Trophoblast cell (in vitro differentiated cells and primary cell): ENCODE measurements at regions not wholly inside any gene's neighbourhood (a gene's known extent, or its start where the extent isn't known, plus 50 kb on each side); places are given as distances from the start of the nearest gene placed in this dataset.
A peak's percentile ranks its signal among the peaks of the same experiment; 100 is the strongest.
"Not testable (repeated sequence)": the region's sequence is repeated elsewhere in the genome, so short reads cannot be mapped to it uniquely, and the experiment has no call there.

Experiments used
- DNase-seq, 2 donors: peaks; one replicate each; pipeline ENCODE4 v3.0.0-alpha.2; 2016
- H2AFZ ChIP-seq: 2 replicates; pipeline ENCODE4 v1.6.1; 2013; ENCODE audit warnings: low read length, moderate library complexity, mild to moderate bottlenecking; ENCODE audit not compliant: insufficient read depth, poor library complexity
- H2AK5ac ChIP-seq: 2 replicates; pipeline ENCODE4 v1.6.1; 2013; ENCODE audit warnings: mild to moderate bottlenecking, low read length
- H2BK120ac ChIP-seq: 2 replicates; pipeline ENCODE4 v1.6.1; 2013; ENCODE audit warnings: low read length, mild to moderate bottlenecking, moderate library complexity; ENCODE audit not compliant: insufficient read depth, poor library complexity
- H2BK12ac ChIP-seq: 2 replicates; pipeline ENCODE4 v1.6.1; 2013; ENCODE audit warnings: mild to moderate bottlenecking, low read length, moderate library complexity
- H2BK5ac ChIP-seq: 2 replicates; pipeline ENCODE4 v1.6.1; 2013; ENCODE audit warnings: low read length, low read depth, moderate library complexity, mild to moderate bottlenecking; ENCODE audit not compliant: poor library complexity
- H3K14ac ChIP-seq: 2 replicates; pipeline ENCODE4 v1.6.1; 2013; ENCODE audit warnings: mild to moderate bottlenecking, low read length
- H3K18ac ChIP-seq: 2 replicates; pipeline ENCODE4 v1.6.1; 2013; ENCODE audit warnings: mild to moderate bottlenecking, low read length
- H3K23ac ChIP-seq: 2 replicates; pipeline ENCODE4 v1.6.1; 2013; ENCODE audit warnings: low read length
- H3K27ac ChIP-seq: 2 replicates; pipeline ENCODE4 v1.5.1; 2013; ENCODE audit warnings: low read depth, mild to moderate bottlenecking, inconsistent platforms, low read length, moderate library complexity
- H3K27me3 ChIP-seq: 2 replicates; pipeline ENCODE4 v1.6.1; 2013; ENCODE audit warnings: inconsistent platforms, mild to moderate bottlenecking, low read length, moderate library complexity; ENCODE audit not compliant: insufficient read depth
- H3K36me3 ChIP-seq, 2 experiments: 1 replicate in 1 of 2; 2 replicates in 1 of 2; pipeline ENCODE4 v1.6.1; 2013; ENCODE audit warnings: low read length in 2 of 2, mild to moderate bottlenecking in 2 of 2, moderate library complexity in 1 of 2; ENCODE audit not compliant: insufficient read depth in 2 of 2, control insufficient read depth in 1 of 2
- H3K4ac ChIP-seq: 2 replicates; pipeline ENCODE4 v1.6.1; 2013; ENCODE audit warnings: low read depth, mild to moderate bottlenecking, low read length, moderate library complexity
- H3K4me1 ChIP-seq, 2 experiments: 1 replicate in 1 of 2; 2 replicates in 1 of 2; pipeline ENCODE4 v1.6.1; 2013; ENCODE audit warnings: low read length in 2 of 2, mild to moderate bottlenecking in 2 of 2, moderate library complexity in 1 of 2; ENCODE audit not compliant: insufficient read depth in 2 of 2, control insufficient read depth in 1 of 2
- H3K4me2 ChIP-seq: 2 replicates; pipeline ENCODE4 v1.6.1; 2013; ENCODE audit warnings: inconsistent platforms, mild to moderate bottlenecking, low read length, moderate library complexity
- H3K4me3 ChIP-seq: 2 replicates; pipeline ENCODE4 v1.5.1; 2013; ENCODE audit warnings: mild to moderate bottlenecking, low read depth, low read length, inconsistent platforms
- H3K79me1 ChIP-seq: one replicate; pipeline ENCODE4 v1.6.1; 2013; ENCODE audit warnings: low read length
- H3K79me2 ChIP-seq: 2 replicates; pipeline ENCODE4 v1.6.1; 2013; ENCODE audit warnings: low read length, mild to moderate bottlenecking; ENCODE audit not compliant: control insufficient read depth, insufficient read depth, poor library complexity
- H3K9ac ChIP-seq: 2 replicates; pipeline ENCODE4 v1.6.1; 2013; ENCODE audit warnings: mild to moderate bottlenecking, low read length
- H3K9me3 ChIP-seq: 2 replicates; pipeline ENCODE4 v1.6.1; 2013; ENCODE audit warnings: low read depth, mild to moderate bottlenecking, control low read depth, inconsistent platforms, low read length; ENCODE audit not compliant: insufficient read depth
- H4K12ac ChIP-seq: 2 replicates; pipeline ENCODE4 v1.6.1; 2013; ENCODE audit warnings: low read depth, mild to moderate bottlenecking, low read length, moderate library complexity
- H4K8ac ChIP-seq: 2 replicates; pipeline ENCODE4 v1.6.1; 2013; ENCODE audit warnings: low read depth, mild to moderate bottlenecking, low read length, moderate library complexity
- H4K91ac ChIP-seq: one replicate; pipeline ENCODE4 v1.6.1; 2013; ENCODE audit warnings: low read depth, mild to moderate bottlenecking, low read length, moderate library complexity
- WGBS: extraction: QIAGEN DNeasy Blood & Tissue Kit; methylation state at CpG from one replicate; pipeline ENCODE4 v1.1.7; 2013; ENCODE audit warnings: missing lambda C conversion rate; ENCODE audit not compliant: insufficient read length, insufficient coverage; ENCODE audit errors: extremely low coverage; 5-methylcytosine and 5-hydroxymethylcytosine counted together

- H2BK12ac ChIP-seq = no peak overlapping the region
- H3K9me3 ChIP-seq = peaks cover 5% of the 10 kb centered on the region
- H3K36me3 ChIP-seq = no peaks in the 10 kb centered on the region
- no peak overlapping the region for H3K14ac ChIP-seq
- H3K79me1 ChIP-seq = no peaks in the 10 kb centered on the region
- H3K4me1 ChIP-seq = no peaks in the 10 kb centered on the region
- H3K79me2 ChIP-seq = no peaks in the 10 kb centered on the region
- no peak overlapping the region for H3K4ac ChIP-seq
- no peak overlapping the region for H3K4me3 ChIP-seq
- H2AFZ ChIP-seq = no peak overlapping the region
- no peak overlapping the region for H2BK120ac ChIP-seq
- H2BK5ac ChIP-seq = no peak overlapping the region
- H4K8ac ChIP-seq = no peak overlapping the region
- no peak overlapping the region for H3K23ac ChIP-seq
- H3K9ac ChIP-seq = no peak overlapping the region
- WGBS = no CpG with 5 or more reads among the region's 1 CpG
- no peak overlapping the region for H3K18ac ChIP-seq
- no peak overlapping the region for H2AK5ac ChIP-seq
- H4K91ac ChIP-seq = no peak overlapping the region
- no peak overlapping the region for H4K12ac ChIP-seq
- no peak for DNase-seq
- no peaks in the 10 kb centered on the region for H3K27me3 ChIP-seq
- H3K4me2 ChIP-seq = no peak overlapping the region
- no peak overlapping the region for H3K27ac ChIP-seq
These were observed 66.5 kb upstream of the GZMB start for GRCh38 chr14:24700511-24700910.

- Histone ChIP-seq H2AK5ac (no peak overlapping the region), H3K27ac (no peak overlapping the region), H3K4ac (no peak overlapping the region), H2BK12ac (no peak overlapping the region), H3K9ac (no peak overlapping the region), H3K36me3 (no peaks in the 10 kb centered on the region), H3K9me3 (peaks cover 5% of the 10 kb centered on the region), H3K79me1 (no peaks in the 10 kb centered on the region), H3K4me2 (no peak overlapping the region), H4K12ac (no peak overlapping the region), H2BK120ac (no peak overlapping the region), H3K18ac (no peak overlapping the region), H3K23ac (no peak overlapping the region), H3K27me3 (no peaks in the 10 kb centered on the region), H3K4me3 (no peak overlapping the region), H4K8ac (no peak overlapping the region), H2BK5ac (no peak overlapping the region), H2AFZ (no peak overlapping the region), H4K91ac (no peak overlapping the region), H3K4me1 (no peaks in the 10 kb centered on the region), H3K14ac (no peak overlapping the region), H3K79me2 (no peaks in the 10 kb centered on the region)
- no peak for DNase-seq
These were observed 65.1 kb upstream of the GZMB start for GRCh38 chr14:24699052-24699451.

GRCh38 chr14:24696280-24696920 is 62.4 kb upstream of the GZMB start:
- H4K8ac ChIP-seq, H2AK5ac ChIP-seq, H3K4me2 ChIP-seq, H3K27ac ChIP-seq, H3K27me3 ChIP-seq, H3K9ac ChIP-seq, H3K4me3 ChIP-seq, H3K9me3 ChIP-seq, H4K91ac ChIP-seq, H3K23ac ChIP-seq, H4K12ac ChIP-seq, H3K14ac ChIP-seq, H2AFZ ChIP-seq, H3K79me2 ChIP-seq, H2BK5ac ChIP-seq, H3K79me1 ChIP-seq, DNase-seq, H3K36me3 ChIP-seq, H3K4me1 ChIP-seq, H2BK12ac ChIP-seq, H3K4ac ChIP-seq, H3K18ac ChIP-seq, H2BK120ac ChIP-seq: not testable (repeated sequence)
- WGBS = 100% methylated on average over 1 of the region's 1 CpG

GRCh38 chr14:24695265-24696241 is 61.6 kb upstream of the GZMB start:
- 100% methylated on average over 1 of the region's 8 CpGs for WGBS
- H3K9ac ChIP-seq = no peak overlapping the region

More at GRCh38 chr14:24695265-24696241, 61.6 kb upstream of the GZMB start:
- Histone ChIP-seq H4K91ac (no peak overlapping the region), H3K79me2 (no peaks in the 10 kb centered on the region), H3K4me1 (no peaks in the 10 kb centered on the region), H3K36me3 (no peaks in the 10 kb centered on the region), H2AFZ (no peak overlapping the region), H3K4ac (no peak overlapping the region), H2BK12ac (no peak overlapping the region), H3K4me2 (no peak overlapping the region), H3K27ac (no peak overlapping the region), H3K14ac (no peak overlapping the region), H3K18ac (no peak overlapping the region), H2BK5ac (no peak overlapping the region), H2AK5ac (no peak overlapping the region), H3K4me3 (no peak overlapping the region), H3K23ac (peak overlapping the region; percentile 90), H3K79me1 (no peaks in the 10 kb centered on the region), H2BK120ac (no peak overlapping the region), H3K9me3 (peaks cover 5% of the 10 kb centered on the region), H3K27me3 (no peaks in the 10 kb centered on the region), H4K12ac (no peak overlapping the region), H4K8ac (no peak overlapping the region)
- DNase-seq = no peak
